Esophagus muscularis mucosa (tissue), 4 donors: ENCODE measurements at regions not wholly inside any gene's neighbourhood (a gene's known extent, or its start where the extent isn't known, plus 50 kb on each side); places are given as distances from the start of the nearest gene placed in this dataset.

Experiments
- DNase-seq: peaks from one replicate; pipeline ENCODE4 v3.0.0-alpha.2; 2017; ENCODE audit errors: extremely low spot score
- H3K27ac ChIP-seq, 4 donors: fragments of 200-600 bp; sonication (generic); replicated peaks in 1 of 4; 1 replicate in 3 of 4; 2 replicates in 1 of 4; pipeline ENCODE4 v1.5.1; 2016 to 2019; ENCODE audit warnings: mild to moderate bottlenecking in 1 of 4
- H3K27me3 ChIP-seq, 4 donors: fragments of 200-600 bp; sonication (generic); one replicate each; pipeline versions ENCODE4 v1.5.1 to v1.6.0; 2016 to 2019
- H3K36me3 ChIP-seq, 4 donors: fragments of 200-600 bp; sonication (generic); one replicate each; pipeline ENCODE4 v1.5.1; 2016 to 2019
- H3K4me1 ChIP-seq, 4 donors: fragments of 200-600 bp; sonication (generic); one replicate each; pipeline ENCODE4 v1.5.1; 2016 to 2019
- H3K4me3 ChIP-seq, 4 donors: fragments of 200-600 bp; sonication (generic); 1 replicate in 2 of 4; 2 replicates in 2 of 4; pipeline ENCODE4 v1.5.1; 2016 to 2019; ENCODE audit warnings: mild to moderate bottlenecking in 4 of 4, moderate library complexity in 1 of 4
- H3K9me3 ChIP-seq, 4 donors: fragments of 200-600 bp; sonication (generic); 1 replicate in 3 of 4; 2 replicates in 1 of 4; pipeline ENCODE4 v1.5.1; 2016 to 2019
- CTCF ChIP-seq, 3 experiments: fragments of 200-600 bp in 2 of 3; fragments of 450-650 bp in 1 of 3; sonication (generic) in 2 of 3; IDR thresholded peaks; one replicate each; pipeline ENCODE4 v1.5.1; 2017 to 2019; ENCODE audit warnings: antibody characterized with exemption in 3 of 3, mild to moderate bottlenecking in 2 of 3, moderate library complexity in 1 of 3
- EP300 ChIP-seq: sonication (generic); formaldehyde crosslinking; IDR thresholded peaks from one replicate; pipeline ENCODE4 v1.6.1; 2017; ENCODE audit warnings: antibody characterized with exemption
- POLR2A ChIP-seq: fragments of 450-650 bp; IDR thresholded peaks from one replicate; pipeline ENCODE4 v1.6.1; 2017; ENCODE audit warnings: antibody characterized with exemption, moderate library complexity, mild to moderate bottlenecking, low read depth
- POLR2AphosphoS5 ChIP-seq, 2 donors: sonication (generic); formaldehyde crosslinking; IDR thresholded peaks; one replicate each; pipeline ENCODE4 v1.6.1; 2017; ENCODE audit warnings: antibody characterized with exemption in 2 of 2
- WGBS: methylation state at CpG from one replicate; pipeline ENCODE4 v1.1.5; 2018; 5-methylcytosine and 5-hydroxymethylcytosine counted together
- intact Hi-C: fragments of 100-400 bp; cut with DNase I; formaldehyde crosslinking; loops from one replicate; pipeline ENCODE4 v1.15.1; 2023

GRCh38 chr17:17401271-17401781, 75.5 kb upstream of the MED9 start:
- Histone ChIP-seq H3K27me3 (peaks cover 0 to 40% (median 0%) of the 10 kb centered on the region in 4 donors), H3K36me3 (no peaks in the 10 kb centered on the region), H3K9me3 (no peaks in the 10 kb centered on the region), H3K27ac (no peak overlapping the region), H3K4me1 (peaks cover 0 to 7% (median 3%) of the 10 kb centered on the region in 4 donors), H3K4me3 (no peak overlapping the region)
- intact Hi-C loops = no loop called here
- 81% methylated on average over 12 of the region's 12 CpGs for WGBS
- TF ChIP-seq POLR2AphosphoS5 (IDR thresholded peaks at IDR 0.05) = no peak
- no peak for TF ChIP-seq CTCF (IDR thresholded peaks at IDR 0.05)
- TF ChIP-seq EP300 = no peak
- no peak for TF ChIP-seq POLR2A
- DNase-seq = no peak

- WGBS = 77% methylated on average over 6 of the region's 6 CpGs
- no peak overlapping the region for H3K4me3 ChIP-seq
- intact Hi-C loops = no loop called here
These were observed 74.2 kb upstream of the MED9 start for GRCh38 chr17:17402558-17402957.

GRCh38 chr17:17403065-17403464, 73.7 kb upstream of the MED9 start:
- intact Hi-C loops = no loop called here
- 59% methylated on average over 6 of the region's 6 CpGs for WGBS
- H3K4me1 ChIP-seq = peaks cover 0 to 7% (median 3%) of the 10 kb centered on the region in 4 donors
- H3K9me3 ChIP-seq = no peaks in the 10 kb centered on the region
- TF ChIP-seq POLR2A (no peak), CTCF (IDR thresholded peaks at IDR 0.05) (no peak), EP300 (no peak), POLR2AphosphoS5 (IDR thresholded peaks at IDR 0.05) (no peak)
- H3K27ac ChIP-seq = no peak overlapping the region
- no peaks in the 10 kb centered on the region for H3K36me3 ChIP-seq
- H3K27me3 ChIP-seq = peaks cover 0 to 41% (median 0%) of the 10 kb centered on the region in 4 donors
- no peak for DNase-seq
- H3K4me3 ChIP-seq = no peak overlapping the region

More at GRCh38 chr17:17402558-17402957, 74.2 kb upstream of the MED9 start:
- no peak for TF ChIP-seq EP300
- no peak for TF ChIP-seq POLR2AphosphoS5 (IDR thresholded peaks at IDR 0.05)
- no peak for TF ChIP-seq CTCF (IDR thresholded peaks at IDR 0.05)
- no peak for TF ChIP-seq POLR2A
- DNase-seq = no peak
- no peaks in the 10 kb centered on the region for H3K36me3 ChIP-seq
- peaks cover 0 to 7% (median 3%) of the 10 kb centered on the region in 4 donors for H3K4me1 ChIP-seq
- H3K9me3 ChIP-seq = no peaks in the 10 kb centered on the region
- no peak overlapping the region for H3K27ac ChIP-seq
- H3K27me3 ChIP-seq = peaks cover 0 to 41% (median 0%) of the 10 kb centered on the region in 4 donors

- intact Hi-C loops = no loop called here
- WGBS = 39% methylated on average over 10 of the region's 17 CpGs
- H3K36me3 ChIP-seq = no peaks in the 10 kb centered on the region
These were observed 72.8 kb upstream of the MED9 start for GRCh38 chr17:17403899-17404576.

More at GRCh38 chr17:17403899-17404576, 72.8 kb upstream of the MED9 start:
- peaks cover 0 to 41% (median 0%) of the 10 kb centered on the region in 4 donors for H3K27me3 ChIP-seq
- H3K4me1 ChIP-seq = peaks cover 0 to 5% (median 2%) of the 10 kb centered on the region in 4 donors
- no peaks in the 10 kb centered on the region for H3K9me3 ChIP-seq
- no peak overlapping the region for H3K4me3 ChIP-seq
- TF ChIP-seq CTCF (IDR thresholded peaks at IDR 0.05) = no peak
- TF ChIP-seq EP300 = no peak
- no peak for TF ChIP-seq POLR2AphosphoS5 (IDR thresholded peaks at IDR 0.05)
- DNase-seq = no peak
- H3K27ac ChIP-seq = no peak overlapping the region
